Lower leg skin (tissue), 4 donors: ENCODE measurements at regions not wholly inside any gene's neighbourhood (a gene's known extent, or its start where the extent isn't known, plus 50 kb on each side); places are given as distances from the start of the nearest gene placed in this dataset.

Experiments used
- DNase-seq, 2 donors: peaks; one replicate each; pipeline ENCODE4 v3.0.0-alpha.2; 2019; ENCODE audit warnings: low spot score in 2 of 2
- H3K4me3 ChIP-seq: fragments of 200-600 bp; sonication (generic); 2 replicates; pipeline ENCODE4 v1.5.1; 2017; ENCODE audit warnings: mild to moderate bottlenecking, low read depth; ENCODE audit not compliant: poor library complexity, severe bottlenecking
- CTCF ChIP-seq, 3 donors: fragments of 450-650 bp; IDR thresholded peaks; one replicate each; pipeline ENCODE4 v1.5.1; 2016; ENCODE audit warnings: antibody characterized with exemption in 3 of 3, mild to moderate bottlenecking in 3 of 3, moderate library complexity in 2 of 3
- POLR2A ChIP-seq, 2 donors: fragments of 450-650 bp; IDR thresholded peaks; one replicate each; pipeline ENCODE4 v1.6.1; 2016 to 2017; ENCODE audit warnings: antibody characterized with exemption in 2 of 2, mild to moderate bottlenecking in 1 of 2, moderate library complexity in 1 of 2
- WGBS, 2 donors: methylation state at CpG; one replicate each; pipeline ENCODE4 v1.1.5; 2018; 5-methylcytosine and 5-hydroxymethylcytosine counted together
- intact Hi-C: fragments of 100-400 bp; cut with DNase I; formaldehyde crosslinking; loops from one replicate; pipeline ENCODE4 v1.15.0; 2023; ENCODE audit warnings: low total_unique reads

DNA sequence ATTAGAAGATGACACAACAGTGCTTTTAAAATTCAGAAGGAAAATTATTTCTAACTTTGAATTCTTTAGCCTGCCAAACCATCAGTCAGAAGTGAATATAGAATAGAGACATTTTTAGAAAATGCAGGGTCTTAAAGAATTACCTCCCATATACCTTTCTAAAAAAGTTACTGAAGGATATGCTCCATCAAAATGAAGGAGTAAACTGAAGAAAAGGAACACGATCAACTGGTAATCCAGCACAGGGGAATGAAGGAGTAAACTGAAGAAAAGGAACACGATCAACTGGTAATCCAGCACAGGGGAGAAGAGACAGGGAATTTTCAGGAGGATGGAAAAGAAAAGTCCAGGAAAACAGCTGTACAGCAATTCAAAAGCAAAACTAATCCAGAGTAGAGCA is 75.4 kb upstream of the LDLRAD3 start:
- intact Hi-C loops = no loop called here
- no peak for DNase-seq
- WGBS, 2 donors = 90 to 100% methylated on average over 2 of the region's 2 CpGs
- no peak overlapping the region for H3K4me3 ChIP-seq
- TF ChIP-seq CTCF (IDR thresholded peaks at IDR 0.05) (no peak), POLR2A (IDR thresholded peaks at IDR 0.05) (no peak)

- no peak overlapping the region for H3K4me3 ChIP-seq
- intact Hi-C loops = no loop called here
- no peak for DNase-seq
- TF ChIP-seq POLR2A (IDR thresholded peaks at IDR 0.05) (no peak), CTCF (IDR thresholded peaks at IDR 0.05) (no peak)
- WGBS, 2 donors = 63 to 68% methylated on average over 3 of the region's 3 CpGs
Observed at GRCh38 chr11:35873721-35874120, 70.1 kb upstream of the LDLRAD3 start.

GRCh38 chr11:35874751-35875450 is 69.0 kb upstream of the LDLRAD3 start:
- WGBS, 2 donors = 60 to 66% methylated on average over 7 of the region's 7 CpGs
- no peak for DNase-seq
- TF ChIP-seq CTCF (IDR thresholded peaks at IDR 0.05) = no peak
- TF ChIP-seq POLR2A (IDR thresholded peaks at IDR 0.05) = no peak
- intact Hi-C loops = no loop called here
- no peak overlapping the region for H3K4me3 ChIP-seq

GRCh38 chr11:35875466-35875865 is 68.4 kb upstream of the LDLRAD3 start:
- 87 to 99% methylated on average over 3 of the region's 3 CpGs for WGBS, 2 donors
- H3K4me3 ChIP-seq = no peak overlapping the region
- intact Hi-C loops = no loop called here
- TF ChIP-seq POLR2A (IDR thresholded peaks at IDR 0.05) = no peak
- no peak for TF ChIP-seq CTCF (IDR thresholded peaks at IDR 0.05)
- no peak for DNase-seq

GRCh38 chr11:35876786-35877185 is 67.1 kb upstream of the LDLRAD3 start:
- no peak for DNase-seq
- WGBS, 2 donors = 69 to 94% methylated on average over 4 of the region's 4 CpGs
- intact Hi-C loops = no loop called here
- no peak for TF ChIP-seq CTCF (IDR thresholded peaks at IDR 0.05)
- no peak for TF ChIP-seq POLR2A (IDR thresholded peaks at IDR 0.05)
- no peak overlapping the region for H3K4me3 ChIP-seq

DNA sequence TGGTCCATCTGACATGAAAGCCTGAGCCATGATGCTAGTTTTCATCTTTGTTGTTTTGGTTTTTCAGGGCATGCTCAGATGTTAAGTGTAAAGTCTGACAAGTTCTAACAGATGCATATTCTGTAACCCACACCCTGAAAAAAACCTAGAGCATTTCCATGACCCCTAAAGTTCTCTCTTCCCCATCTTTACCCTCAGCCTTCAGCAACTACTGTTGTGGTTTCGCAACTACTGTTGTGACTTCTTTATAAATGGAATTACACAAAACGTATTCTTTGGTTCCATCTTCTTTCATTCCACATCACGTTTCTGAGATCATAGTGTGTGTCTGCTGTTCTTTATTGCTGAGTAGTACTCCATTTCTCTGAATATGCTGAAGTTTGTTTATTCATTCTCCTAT is 65.1 kb upstream of the LDLRAD3 start:
- TF ChIP-seq CTCF (IDR thresholded peaks at IDR 0.05) = no peak
- no peak for TF ChIP-seq POLR2A (IDR thresholded peaks at IDR 0.05)
- H3K4me3 ChIP-seq = no peak overlapping the region
- WGBS, 2 donors = 71 to 75% methylated on average over 3 of the region's 3 CpGs
- intact Hi-C loops = no loop called here
- no peak for DNase-seq
